ENCODE measurements at regions not wholly inside any gene's neighbourhood (a gene's known extent, or its start where the extent isn't known, plus 50 kb on each side); places are given as distances from the start of the nearest gene placed in this dataset.

DNA sequence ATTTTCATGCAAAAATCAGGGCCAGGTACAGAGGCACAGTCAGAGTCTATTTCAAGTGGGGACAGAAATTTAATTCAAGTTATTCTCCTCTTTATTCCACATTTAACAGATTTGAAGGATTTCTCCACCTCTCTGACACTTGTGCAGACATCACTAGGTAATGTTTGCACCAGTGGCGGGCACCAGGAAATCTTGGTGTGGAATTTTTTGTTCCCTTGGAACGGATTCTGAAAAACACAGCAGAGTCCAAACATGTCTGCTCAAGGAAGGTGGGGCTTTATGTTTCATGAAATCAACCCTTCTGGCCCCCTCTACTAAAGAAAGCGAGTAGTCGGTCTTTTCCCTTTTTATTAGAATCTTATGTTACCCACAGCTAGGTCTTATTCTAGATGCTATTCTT is 271.2 kb upstream of the MDFIC2 start:
- DNase-seq (no peak), ATAC-seq (no peak)
- intact Hi-C loops (cut with DNase I, micrococcal nuclease) = no loop called here
- Mint-ChIP-seq H3K4me1 (no peaks in the 10 kb centered on the region), H3K36me3 (ENCODE audit: low read depth) (no peaks in the 10 kb centered on the region), H3K9me3 (ENCODE audit: low read depth) (no peaks in the 10 kb centered on the region), H3K27ac (no peak overlapping the region), H3K4me3 (no peak overlapping the region), H3K27me3 (peaks cover 10% of the 10 kb centered on the region)
- POLR2A ChIA-PET = no interaction called here
- CTCF ChIA-PET = interaction anchor here (1.2 kb wide), 1 partner anchor 33 kb away, joined by 3 read pairs; no protein-coding TSS in a partner anchor

DNA sequence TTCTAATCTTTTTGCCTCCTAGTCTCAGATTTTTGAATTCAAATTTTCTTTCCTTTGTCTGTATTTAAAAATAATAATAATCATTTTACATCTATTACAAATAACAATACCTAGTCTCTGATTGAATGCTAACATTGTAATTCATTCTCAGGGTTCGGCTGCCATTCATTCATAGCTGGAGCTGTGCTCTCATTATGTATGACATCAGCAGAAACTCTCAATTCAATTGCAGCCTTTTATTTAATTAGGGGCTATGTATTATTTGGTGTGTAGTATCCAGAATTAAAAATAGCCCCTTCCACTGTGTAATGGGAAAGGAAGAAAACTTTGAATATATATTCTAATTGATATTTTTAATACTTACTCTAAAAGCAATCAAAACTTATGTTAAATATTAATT is 270.4 kb upstream of the MDFIC2 start:
- no peak for DNase-seq
- no peaks in the 10 kb centered on the region for H3K36me3 Mint-ChIP-seq (ENCODE audit: low read depth)
- no peak overlapping the region for H3K4me3 Mint-ChIP-seq
- ChIA-PET POLR2A (no interaction called here), CTCF (interaction anchor here (1.2 kb wide), 1 partner anchor 32 kb away, joined by 3 read pairs; no protein-coding TSS in a partner anchor)
- H3K27me3 Mint-ChIP-seq = peaks cover 10% of the 10 kb centered on the region
- H3K27ac Mint-ChIP-seq = no peak overlapping the region
- ATAC-seq = no peak
- intact Hi-C loops (cut with DNase I, micrococcal nuclease) = no loop called here
- no peaks in the 10 kb centered on the region for H3K9me3 Mint-ChIP-seq (ENCODE audit: low read depth)
- H3K4me1 Mint-ChIP-seq = no peaks in the 10 kb centered on the region

DNA sequence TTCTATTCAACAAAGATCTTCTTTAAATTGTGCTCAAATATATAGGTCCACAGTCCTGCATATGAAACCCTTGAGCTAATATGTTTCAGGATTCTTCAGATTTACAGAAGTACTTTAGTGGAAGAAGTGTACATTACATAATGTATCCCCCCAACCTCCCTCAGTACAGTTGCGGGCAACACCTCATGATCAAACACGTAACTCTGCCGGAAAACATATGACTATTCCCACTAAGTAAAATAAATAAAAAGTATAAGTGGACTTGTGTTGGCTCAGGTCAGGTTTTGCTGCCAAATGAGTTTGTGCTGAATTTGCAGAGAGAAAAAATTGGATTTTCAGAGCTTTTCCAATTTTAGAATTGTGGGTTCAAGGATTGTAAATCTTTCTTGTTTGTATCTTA is 267.6 kb upstream of the MDFIC2 start:
- POLR2A ChIA-PET = no interaction called here
- Mint-ChIP-seq H3K4me1 (no peaks in the 10 kb centered on the region), H3K36me3 (ENCODE audit: low read depth) (no peaks in the 10 kb centered on the region), H3K4me3 (no peak overlapping the region), H3K27ac (no peak overlapping the region), H3K27me3 (peaks cover 15% of the 10 kb centered on the region), H3K9me3 (ENCODE audit: low read depth) (no peaks in the 10 kb centered on the region)
- ATAC-seq (no peak), DNase-seq (no peak)
- CTCF ChIA-PET = no interaction called here
- intact Hi-C loops (cut with DNase I, micrococcal nuclease) = no loop called here

DNA sequence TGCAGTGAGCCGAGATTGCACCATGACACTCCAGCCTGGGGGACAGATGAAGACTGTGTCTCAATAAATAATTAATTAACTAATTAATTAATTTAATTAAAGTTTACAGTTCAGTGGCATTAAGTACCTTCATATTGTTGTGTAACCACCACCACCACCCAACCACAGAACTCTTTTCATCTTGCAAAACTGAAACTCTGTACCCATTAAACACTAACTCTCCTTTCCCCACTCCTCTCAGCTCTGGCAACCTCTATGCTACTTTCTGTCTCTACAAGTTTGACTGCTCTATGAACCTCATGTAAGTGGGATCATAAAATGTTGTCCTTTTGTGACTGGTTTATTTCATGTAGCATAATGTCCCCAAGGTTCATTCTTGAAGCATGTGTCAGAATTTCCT is 259.3 kb upstream of the MDFIC2 start:
- H3K9me3 Mint-ChIP-seq (ENCODE audit: low read depth) = no peaks in the 10 kb centered on the region
- no peak overlapping the region for H3K27ac Mint-ChIP-seq
- peaks cover 16% of the 10 kb centered on the region for H3K27me3 Mint-ChIP-seq
- ATAC-seq (no peak), DNase-seq (no peak)
- intact Hi-C loops (cut with DNase I, micrococcal nuclease) = no loop called here
- CTCF ChIA-PET = no interaction called here
- H3K4me1 Mint-ChIP-seq = no peaks in the 10 kb centered on the region
- POLR2A ChIA-PET = no interaction called here
- no peaks in the 10 kb centered on the region for H3K36me3 Mint-ChIP-seq (ENCODE audit: low read depth)
- no peak overlapping the region for H3K4me3 Mint-ChIP-seq

DNA sequence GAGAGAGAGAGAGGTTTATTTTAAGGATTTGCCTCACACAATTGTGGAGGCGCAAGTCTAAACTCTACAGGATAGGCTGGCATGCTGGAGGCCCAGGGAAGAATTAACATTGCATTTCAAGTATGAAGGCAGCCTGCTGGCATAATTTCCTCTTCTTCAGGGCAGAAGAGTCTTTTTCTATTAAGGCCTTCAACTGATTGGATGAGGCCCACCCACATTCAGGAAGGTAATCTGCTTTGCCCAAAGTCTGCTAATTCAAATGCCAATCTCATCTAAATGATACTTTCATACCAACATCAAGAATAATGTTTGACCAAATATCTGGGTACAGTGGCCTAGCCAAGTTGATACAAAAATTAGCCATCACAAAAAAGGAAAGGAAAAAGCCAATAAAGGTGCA is 258.1 kb upstream of the MDFIC2 start:
- no peak overlapping the region for H3K4me3 Mint-ChIP-seq
- ChIA-PET CTCF (no interaction called here), POLR2A (no interaction called here)
- H3K4me1 Mint-ChIP-seq = no peaks in the 10 kb centered on the region
- intact Hi-C loops (cut with DNase I, micrococcal nuclease) = no loop called here
- H3K36me3 Mint-ChIP-seq (ENCODE audit: low read depth) = no peaks in the 10 kb centered on the region
- H3K27me3 Mint-ChIP-seq = peaks cover 10% of the 10 kb centered on the region
- H3K9me3 Mint-ChIP-seq (ENCODE audit: low read depth) = no peaks in the 10 kb centered on the region
- no peak for ATAC-seq
- H3K27ac Mint-ChIP-seq = no peak overlapping the region
- DNase-seq = no peak

DNA sequence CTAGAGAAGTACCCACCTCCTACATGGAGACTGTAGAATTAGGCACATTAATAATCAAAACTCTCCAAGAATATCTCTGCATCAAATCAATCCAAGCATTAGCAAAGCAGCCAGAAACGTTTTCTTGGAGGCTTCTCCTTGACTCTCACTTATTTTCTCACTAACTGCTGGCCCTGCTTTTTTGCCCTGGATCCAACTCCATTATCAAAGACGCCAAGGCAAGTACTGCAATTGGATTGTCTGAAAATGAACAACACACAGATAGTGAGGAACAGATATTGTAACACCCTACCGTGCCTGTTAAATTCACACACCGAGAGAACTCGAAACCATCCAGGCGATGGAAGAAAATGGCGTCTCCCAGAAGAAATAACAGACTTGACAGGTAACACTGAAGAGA is 256.2 kb upstream of the MDFIC2 start:
- POLR2A ChIA-PET = no interaction called here
- Mint-ChIP-seq H3K4me3 (no peak overlapping the region), H3K4me1 (no peaks in the 10 kb centered on the region), H3K9me3 (ENCODE audit: low read depth) (peaks cover 5% of the 10 kb centered on the region), H3K36me3 (ENCODE audit: low read depth) (no peaks in the 10 kb centered on the region), H3K27ac (no peak overlapping the region), H3K27me3 (peaks cover 4% of the 10 kb centered on the region)
- CTCF ChIA-PET = no interaction called here
- DNase-seq (no peak), ATAC-seq (no peak)
- intact Hi-C loops (cut with DNase I, micrococcal nuclease) = no loop called here

DNA sequence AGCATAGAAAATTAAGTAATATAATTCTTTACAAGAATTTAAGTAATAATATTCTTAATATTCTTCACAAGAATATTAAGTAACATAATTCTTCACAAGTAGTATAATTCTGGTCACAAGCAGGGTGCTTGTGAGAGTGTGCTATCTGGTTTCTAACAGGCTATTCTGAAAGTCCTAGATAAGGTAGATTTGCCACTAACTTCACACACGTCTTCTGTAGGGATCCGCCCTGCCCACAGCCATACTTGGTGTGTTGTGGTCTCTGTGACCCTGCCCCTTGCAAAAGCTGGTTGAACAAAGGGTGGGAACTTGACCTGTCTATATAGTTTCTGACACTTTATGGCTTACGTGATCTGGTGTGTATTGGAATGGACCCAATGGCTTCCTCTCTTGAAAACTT is 253.4 kb upstream of the MDFIC2 start:
- CTCF ChIA-PET = no interaction called here
- no peak for DNase-seq

DNA sequence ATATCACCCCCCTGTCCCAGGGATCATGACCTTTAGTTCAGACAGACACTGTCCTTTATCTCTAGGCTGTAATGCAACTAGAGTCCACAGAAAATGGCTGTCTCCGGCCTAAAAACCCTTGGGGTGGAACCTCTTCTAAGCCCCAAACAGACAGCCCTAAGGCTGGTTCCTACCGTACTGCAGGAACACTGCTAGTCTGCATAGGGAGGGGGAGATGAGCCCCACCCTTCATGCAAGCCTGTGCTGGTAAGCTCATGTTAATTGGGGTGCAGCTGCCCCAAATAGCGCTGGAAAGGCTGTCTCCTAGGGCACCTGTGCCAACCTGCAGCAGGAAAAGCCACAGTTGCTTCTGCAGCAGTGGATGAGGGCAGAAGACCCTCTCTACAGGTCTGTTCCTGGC is 252.1 kb upstream of the MDFIC2 start:
- ATAC-seq = no peak
- Mint-ChIP-seq H3K9me3 (ENCODE audit: low read depth) (peaks cover 5% of the 10 kb centered on the region), H3K36me3 (ENCODE audit: low read depth) (no peaks in the 10 kb centered on the region), H3K4me1 (no peaks in the 10 kb centered on the region), H3K27me3 (peaks cover 2% of the 10 kb centered on the region), H3K4me3 (no peak overlapping the region), H3K27ac (no peak overlapping the region)
- ChIA-PET POLR2A (no interaction called here), CTCF (interaction anchor here (1.2 to 1.4 kb wide), 2 partner anchors 9 to 14 kb away, joined by 4 read pairs; no protein-coding TSS in a partner anchor)
- intact Hi-C loops (cut with DNase I, micrococcal nuclease) = no loop called here
- DNase-seq = no peak

More for the DNA sequence above, 253.4 kb upstream of the MDFIC2 start:
- no peak for ATAC-seq
- intact Hi-C loops (cut with DNase I, micrococcal nuclease) = no loop called here
- no peaks in the 10 kb centered on the region for H3K4me1 Mint-ChIP-seq
- no peak overlapping the region for H3K27ac Mint-ChIP-seq
- POLR2A ChIA-PET = no interaction called here
- H3K4me3 Mint-ChIP-seq = no peak overlapping the region
- H3K9me3 Mint-ChIP-seq (ENCODE audit: low read depth) = peaks cover 5% of the 10 kb centered on the region
- no peaks in the 10 kb centered on the region for H3K36me3 Mint-ChIP-seq (ENCODE audit: low read depth)
- peaks cover 2% of the 10 kb centered on the region for H3K27me3 Mint-ChIP-seq

DNA sequence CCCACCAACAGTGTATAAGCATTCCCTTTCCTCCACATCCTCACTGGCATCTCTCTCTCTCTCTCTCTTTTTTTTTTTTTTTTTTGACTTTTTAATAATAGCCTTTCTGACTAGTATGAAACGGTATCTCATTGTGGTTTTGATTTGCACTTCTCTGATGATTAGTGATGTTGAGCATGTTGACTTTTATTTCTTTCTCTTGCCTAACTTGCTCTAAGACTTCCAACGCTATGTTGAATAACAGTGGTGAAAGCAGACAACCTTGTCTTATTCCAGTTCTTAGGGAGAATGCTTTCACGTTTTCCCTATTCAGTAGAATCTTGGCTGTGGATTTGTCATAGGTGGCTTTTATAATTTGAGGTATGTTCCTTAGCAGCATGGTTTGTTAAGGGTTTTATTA is 249.4 kb upstream of the MDFIC2 start:
- ATAC-seq = no peak
- Mint-ChIP-seq H3K27me3 (no peaks in the 10 kb centered on the region), H3K4me1 (no peaks in the 10 kb centered on the region), H3K4me3 (no peak overlapping the region), H3K27ac (no peak overlapping the region), H3K9me3 (ENCODE audit: low read depth) (peaks cover 5% of the 10 kb centered on the region), H3K36me3 (ENCODE audit: low read depth) (no peaks in the 10 kb centered on the region)
- ChIA-PET CTCF (no interaction called here), POLR2A (no interaction called here)
- intact Hi-C loops (cut with DNase I, micrococcal nuclease) = no loop called here
- DNase-seq = no peak

DNA sequence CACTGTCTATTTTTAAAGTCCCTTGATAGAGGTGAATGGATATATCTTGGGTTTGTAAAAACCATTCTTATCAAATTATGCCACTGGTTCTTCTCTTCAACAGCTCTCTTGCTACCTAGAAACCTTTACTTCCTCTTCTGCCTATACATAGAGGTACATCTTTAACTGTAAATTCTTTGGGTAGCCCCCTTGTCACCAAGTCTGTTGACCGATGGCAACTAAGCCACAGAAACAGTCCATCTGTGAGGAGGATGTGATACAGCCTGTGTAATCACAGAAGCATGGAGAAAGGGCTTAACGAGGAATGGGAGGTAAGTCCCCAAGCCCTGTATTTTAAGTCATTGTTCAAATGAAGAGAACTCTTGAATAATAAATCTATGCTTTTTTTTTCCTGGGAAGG is 246.5 kb upstream of the MDFIC2 start:
- POLR2A ChIA-PET = interaction anchor here (0.6 kb wide), 1 partner anchor 1494 kb away, joined by 3 read pairs; no protein-coding TSS in a partner anchor
- CTCF ChIA-PET = interaction anchor here (1.0 kb wide), 1 partner anchor 189 kb away, joined by 3 read pairs; no protein-coding TSS in a partner anchor
- ATAC-seq = no peak
- no peak for DNase-seq
- no peak overlapping the region for H3K4me3 Mint-ChIP-seq
- H3K27me3 Mint-ChIP-seq = no peaks in the 10 kb centered on the region
- intact Hi-C loops (cut with DNase I, micrococcal nuclease) = no loop called here
- peaks cover 3% of the 10 kb centered on the region for H3K9me3 Mint-ChIP-seq (ENCODE audit: low read depth)
- no peaks in the 10 kb centered on the region for H3K4me1 Mint-ChIP-seq
- no peaks in the 10 kb centered on the region for H3K36me3 Mint-ChIP-seq (ENCODE audit: low read depth)
- no peak overlapping the region for H3K27ac Mint-ChIP-seq

DNA sequence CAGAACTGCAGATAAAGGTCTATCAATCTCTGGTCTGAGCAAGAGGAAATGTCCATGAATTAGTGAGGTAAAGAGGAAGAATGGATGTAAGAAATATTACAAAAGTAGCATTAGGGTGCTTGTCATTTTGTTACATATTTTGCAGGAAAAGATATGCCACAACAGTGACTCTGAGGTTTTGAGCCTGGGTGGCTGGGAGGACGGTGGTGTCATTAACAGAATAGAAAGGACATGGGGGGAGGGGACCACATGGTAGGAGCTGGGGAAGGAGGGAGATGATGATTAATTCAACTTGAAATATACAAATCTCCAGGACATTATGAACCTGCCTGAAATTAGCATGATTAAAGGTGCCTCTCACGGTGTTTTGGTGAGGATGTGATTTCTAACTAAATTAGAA is 245.5 kb upstream of the MDFIC2 start:
- intact Hi-C loops (cut with DNase I, micrococcal nuclease) = no loop called here
- no peaks in the 10 kb centered on the region for H3K27me3 Mint-ChIP-seq
- POLR2A ChIA-PET = no interaction called here
- H3K36me3 Mint-ChIP-seq (ENCODE audit: low read depth) = no peaks in the 10 kb centered on the region
- no peaks in the 10 kb centered on the region for H3K9me3 Mint-ChIP-seq (ENCODE audit: low read depth)
- no peaks in the 10 kb centered on the region for H3K4me1 Mint-ChIP-seq
- CTCF ChIA-PET = interaction anchor here (0.6 to 1.0 kb wide), 2 partner anchors 190 to 230 kb away, joined by 3 read pairs; no protein-coding TSS in a partner anchor
- no peak overlapping the region for H3K27ac Mint-ChIP-seq
- no peak for ATAC-seq
- H3K4me3 Mint-ChIP-seq = no peak overlapping the region
- DNase-seq = no peak

DNA sequence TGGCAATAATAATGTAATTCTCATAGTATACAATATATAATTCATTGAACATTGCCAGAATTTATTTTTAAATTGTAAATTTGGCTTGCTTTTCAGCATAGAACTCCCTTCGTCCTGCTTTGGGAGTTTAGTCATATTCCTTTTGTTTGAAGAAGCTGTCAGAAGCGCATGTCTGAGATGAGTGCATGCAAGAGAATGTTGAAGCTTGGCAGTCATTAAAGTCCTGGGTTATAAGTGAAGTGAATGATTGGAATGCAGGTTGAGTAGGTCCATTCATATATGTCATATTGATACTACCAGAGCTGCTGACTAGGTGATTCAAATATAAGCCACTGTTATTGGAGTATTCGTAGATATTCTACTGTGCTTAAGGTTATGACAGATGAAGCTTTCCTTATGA is 243.6 kb upstream of the MDFIC2 start:
- no peak overlapping the region for H3K27ac Mint-ChIP-seq
- DNase-seq (no peak), ATAC-seq (no peak)
- no peaks in the 10 kb centered on the region for H3K27me3 Mint-ChIP-seq
- intact Hi-C loops (cut with DNase I, micrococcal nuclease) = no loop called here
- H3K4me1 Mint-ChIP-seq = peaks cover 4% of the 10 kb centered on the region
- no peaks in the 10 kb centered on the region for H3K36me3 Mint-ChIP-seq (ENCODE audit: low read depth)
- POLR2A ChIA-PET = no interaction called here
- peaks cover 4% of the 10 kb centered on the region for H3K9me3 Mint-ChIP-seq (ENCODE audit: low read depth)
- CTCF ChIA-PET = interaction anchor here (1.0 to 1.4 kb wide), 2 partner anchors 8 to 9 kb away, joined by 4 read pairs; no protein-coding TSS in a partner anchor
- H3K4me3 Mint-ChIP-seq = no peak overlapping the region

DNA sequence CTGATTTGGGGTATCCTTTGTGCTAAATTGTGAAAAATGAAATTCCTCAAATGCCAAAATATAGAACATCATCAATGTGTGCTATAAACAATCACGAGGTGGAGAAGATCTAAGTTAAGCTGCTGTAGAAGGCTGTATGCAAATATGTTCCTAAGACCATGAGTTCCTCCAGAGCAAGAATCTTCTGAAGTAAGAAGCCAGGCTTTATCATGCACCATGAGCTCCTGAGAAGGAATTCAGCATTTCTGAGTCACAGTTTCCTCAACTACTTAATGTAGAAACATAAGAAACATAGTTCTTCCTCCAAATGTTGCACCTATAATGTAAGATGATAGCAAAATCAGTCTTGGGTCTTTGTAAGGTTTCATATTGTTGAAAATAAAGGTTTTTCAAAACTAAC is 241.7 kb upstream of the MDFIC2 start:
- Mint-ChIP-seq H3K36me3 (ENCODE audit: low read depth) (no peaks in the 10 kb centered on the region), H3K27me3 (peaks cover 2% of the 10 kb centered on the region), H3K9me3 (ENCODE audit: low read depth) (peaks cover 4% of the 10 kb centered on the region), H3K27ac (no peak overlapping the region), H3K4me1 (peaks cover 4% of the 10 kb centered on the region), H3K4me3 (no peak overlapping the region)
- intact Hi-C loops (cut with DNase I, micrococcal nuclease) = loop anchor here (5.0 kb wide), 3 partner anchors 513 to 1098 kb away; no protein-coding TSS in a partner anchor
- ATAC-seq (no peak), DNase-seq (no peak)
- CTCF ChIA-PET = interaction anchor here (1.0 kb wide), 1 partner anchor 22 kb away, joined by 3 read pairs; no protein-coding TSS in a partner anchor
- POLR2A ChIA-PET = no interaction called here
